CD4-positive, alpha-beta T cell treated with Interleukin-1 beta for 1 hour (primary cell): ENCODE measurements at regions not wholly inside any gene's neighbourhood (a gene's known extent, or its start where the extent isn't known, plus 50 kb on each side); places are given as distances from the start of the nearest gene placed in this dataset.
A peak's percentile ranks its signal among the peaks of the same experiment; 100 is the strongest.

Source experiments
- DNase-seq, 2 donors: peaks; one replicate each; pipeline ENCODE4 v3.0.0-alpha.2; 2020 to 2022

- DNase-seq, result no peak
Measured at GRCh38 chr15:70342554-70343548, 245.1 kb upstream of the TLE3 start.

- no peak for DNase-seq
Measured at GRCh38 chr15:70342141-70342540, 244.4 kb upstream of the TLE3 start.

DNA sequence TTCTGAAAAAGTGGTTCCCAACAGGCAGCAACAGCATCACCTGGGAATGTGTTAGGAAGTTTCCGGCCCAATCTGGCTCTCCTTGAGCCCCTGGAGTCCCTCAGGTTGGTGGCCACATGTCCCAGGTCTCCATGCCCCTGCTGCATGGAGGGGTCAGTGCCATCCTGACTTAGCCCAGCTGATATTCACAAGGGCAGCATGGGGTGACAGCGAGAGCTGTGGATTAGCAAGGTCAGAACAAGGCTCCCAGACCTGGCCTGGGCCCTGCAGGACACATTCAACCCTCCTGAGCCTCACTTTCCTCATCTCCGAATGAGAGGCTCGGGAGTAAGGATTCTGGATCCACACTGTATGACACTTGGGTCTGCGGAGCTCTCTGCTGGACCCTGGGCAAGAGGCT, 243.8 kb upstream of the TLE3 start:
- DNase-seq, result no peak

DNA sequence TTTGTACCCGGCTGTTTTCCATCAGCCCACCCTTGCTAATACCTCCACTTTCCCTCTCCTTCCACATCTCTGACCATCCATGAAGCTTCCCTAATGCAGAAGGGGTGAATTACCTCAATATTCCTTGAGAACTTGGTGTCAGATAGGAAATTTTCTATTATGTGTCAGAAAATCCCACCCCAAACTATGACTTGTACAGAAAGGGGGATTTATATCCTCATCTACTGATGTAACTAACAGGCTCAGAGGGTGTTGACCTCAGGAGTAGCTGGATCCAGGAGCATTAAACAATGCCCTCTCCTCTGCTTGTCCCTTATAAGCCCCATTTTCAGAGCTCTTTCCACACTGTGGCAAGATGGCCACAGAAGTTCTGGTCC, 242.8 kb upstream of the TLE3 start:
- DNase-seq, result no peak

GRCh38 chr15:70339571-70340493, 242.1 kb upstream of the TLE3 start:
- peak in 1 of 2 donors; percentile 19 for DNase-seq

DNA sequence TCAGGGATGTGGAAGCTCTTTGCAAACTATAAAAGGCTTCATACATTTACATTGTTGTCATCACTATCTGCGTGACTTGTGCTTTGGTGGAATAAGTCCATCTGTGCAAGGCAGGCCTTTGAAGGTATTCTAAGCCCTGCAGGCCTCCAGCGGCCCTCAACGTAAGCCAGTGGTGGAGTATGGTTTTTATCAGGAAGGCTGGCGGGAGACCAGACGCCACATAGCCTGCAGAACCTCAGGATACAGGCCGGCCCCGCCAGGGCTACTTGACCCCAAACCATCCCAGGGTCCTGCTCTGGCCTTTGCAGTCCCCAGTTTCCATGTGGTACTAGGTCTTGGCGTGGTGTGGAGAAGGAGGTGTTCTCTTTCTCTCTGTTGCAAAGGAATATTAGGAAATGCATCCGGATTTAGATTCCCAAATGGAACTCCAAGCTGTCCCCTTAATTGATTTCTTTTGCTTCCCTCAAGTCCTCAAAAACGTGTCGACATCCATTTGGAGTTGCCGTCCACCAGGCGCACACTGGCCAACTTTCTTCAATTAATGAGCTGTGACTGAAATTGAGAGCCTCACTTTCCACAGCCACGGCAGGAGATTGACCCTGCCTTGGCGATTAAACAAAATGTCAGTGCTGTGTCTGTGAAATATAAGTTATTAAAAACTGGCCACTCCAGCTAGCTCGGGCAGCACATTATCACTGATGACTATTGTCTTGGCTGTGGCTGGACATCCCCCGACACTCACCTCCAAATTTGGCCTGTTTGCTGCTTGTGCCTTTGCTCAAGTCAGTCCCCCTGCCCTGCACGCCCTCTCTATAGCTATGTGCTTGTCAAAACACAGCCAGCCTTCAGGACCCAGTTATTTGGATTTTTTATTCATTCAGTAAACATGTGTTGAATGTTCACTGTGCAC, 239.8 kb upstream of the TLE3 start:
- no peak for DNase-seq

DNA sequence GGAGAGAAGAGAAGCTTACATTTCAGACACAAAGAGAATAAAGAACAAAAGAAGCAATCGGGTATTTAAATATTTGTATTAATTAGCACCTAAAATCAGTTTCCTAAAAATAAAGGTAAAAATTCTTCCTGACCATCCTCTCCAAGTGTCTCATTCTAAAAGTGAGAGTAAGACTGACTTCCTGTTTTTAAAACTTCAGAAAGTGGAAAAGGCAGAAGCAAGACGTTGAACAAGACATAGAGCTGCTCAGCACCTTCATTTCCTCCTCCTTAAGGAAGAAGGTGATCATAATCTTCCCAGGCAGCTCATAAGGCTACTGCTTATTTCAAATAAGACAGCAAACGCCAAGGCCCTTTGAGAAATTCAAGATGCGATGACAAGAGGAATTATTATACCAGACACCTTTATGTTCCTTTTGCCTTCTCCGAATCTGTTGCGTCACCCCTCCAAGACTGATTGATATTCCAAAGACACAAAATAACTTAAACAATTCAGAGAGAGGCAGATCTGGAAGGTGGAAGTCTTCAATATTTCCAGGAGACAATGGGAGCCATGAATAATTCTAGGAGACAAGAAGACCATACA, 238.8 kb upstream of the TLE3 start:
- DNase-seq, result no peak

- DNase-seq, result no peak
Measured at GRCh38 chr15:70334286-70334685, 236.6 kb upstream of the TLE3 start.

- DNase-seq, result no peak
Measured at GRCh38 chr15:70329179-70329578, 231.5 kb upstream of the TLE3 start.

- no peak for DNase-seq
Measured at GRCh38 chr15:70328679-70329115, 231.0 kb upstream of the TLE3 start.

GRCh38 chr15:70327856-70328678, 230.3 kb upstream of the TLE3 start:
- peak in 1 of 2 donors; percentile 17 for DNase-seq

DNA sequence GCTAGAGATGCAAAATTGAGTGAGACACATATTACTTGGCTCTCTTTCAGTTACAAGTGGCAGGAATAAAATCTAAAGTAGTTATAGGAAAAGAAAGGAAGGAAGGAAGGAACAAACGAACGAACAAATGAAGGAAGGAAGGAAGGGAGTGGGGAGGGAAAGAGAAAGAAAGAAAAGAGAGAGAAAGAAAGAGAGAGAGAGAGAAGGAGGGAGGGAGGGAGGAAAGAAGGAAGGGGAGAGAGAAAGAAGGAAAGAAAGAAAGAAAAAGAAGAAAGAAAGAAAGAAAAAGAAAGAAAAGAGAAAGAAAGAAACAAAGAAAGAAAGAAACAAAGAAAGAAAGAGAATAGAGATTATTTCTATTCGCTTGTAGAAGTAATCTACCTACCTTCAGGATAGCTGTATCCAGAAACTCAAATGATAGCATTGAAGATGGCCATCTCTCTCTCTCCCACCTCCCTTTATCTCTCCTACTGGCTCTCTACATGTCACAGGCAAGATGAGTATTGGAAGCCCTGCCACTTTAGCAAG, 229.7 kb upstream of the TLE3 start:
- DNase-seq, result no peak

GRCh38 chr15:70324001-70324974, 226.6 kb upstream of the TLE3 start:
- DNase-seq, result no peak

GRCh38 chr15:70323111-70323851, 225.6 kb upstream of the TLE3 start:
- DNase-seq, result no peak

- DNase-seq, result no peak
Measured at GRCh38 chr15:70322051-70322668, 224.4 kb upstream of the TLE3 start.

DNA sequence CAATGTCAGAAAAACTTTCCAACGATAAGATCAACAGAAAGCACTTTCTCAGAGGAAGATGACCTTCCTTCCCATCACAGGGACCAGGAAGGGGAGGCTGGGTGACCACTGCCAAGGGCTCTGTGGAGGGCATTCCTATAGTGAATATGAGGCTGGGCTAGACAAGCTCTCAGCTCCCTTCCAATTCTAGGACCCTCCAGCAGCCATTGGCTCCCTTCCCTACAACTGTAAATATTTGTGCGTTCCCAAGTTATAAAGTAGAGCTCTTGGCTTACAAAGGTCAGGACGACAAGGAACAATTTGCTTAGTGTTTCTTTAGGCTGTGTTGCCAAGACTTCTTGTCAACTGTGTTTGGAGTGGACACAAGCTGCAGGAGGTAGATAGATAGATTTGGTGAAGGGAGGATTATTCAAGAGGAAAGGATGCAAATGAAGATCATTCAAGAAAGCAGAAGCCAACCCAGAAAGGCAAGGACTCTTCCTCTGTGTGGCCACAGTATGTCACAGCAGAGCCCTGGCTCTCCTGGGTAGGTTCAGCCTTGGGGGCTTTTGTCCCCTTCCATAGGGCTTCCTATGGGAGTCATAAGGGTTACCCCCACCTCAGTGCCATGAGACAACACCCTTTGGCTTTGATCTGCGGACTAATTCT, 223.6 kb upstream of the TLE3 start:
- DNase-seq, result no peak

DNA sequence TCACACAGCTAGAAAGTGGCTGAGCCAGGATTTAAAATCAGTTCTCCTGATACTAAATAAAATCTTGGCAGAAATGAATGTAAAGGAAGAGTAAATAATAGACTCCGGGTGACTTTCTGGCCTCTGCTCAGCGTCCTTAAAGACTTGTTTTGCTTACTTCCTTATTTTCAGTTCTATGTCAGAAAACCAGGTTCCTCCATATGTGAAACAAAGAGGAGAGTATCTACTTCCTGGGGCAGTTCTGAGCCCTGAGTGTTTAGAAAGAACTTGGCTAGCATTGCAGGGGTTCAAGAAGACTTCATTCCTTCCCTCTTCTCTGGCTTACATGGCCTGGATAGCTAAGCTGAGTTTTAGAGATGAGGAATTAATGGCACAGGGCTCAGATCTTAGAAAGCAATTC, 222.8 kb upstream of the TLE3 start:
- no peak for DNase-seq

DNA sequence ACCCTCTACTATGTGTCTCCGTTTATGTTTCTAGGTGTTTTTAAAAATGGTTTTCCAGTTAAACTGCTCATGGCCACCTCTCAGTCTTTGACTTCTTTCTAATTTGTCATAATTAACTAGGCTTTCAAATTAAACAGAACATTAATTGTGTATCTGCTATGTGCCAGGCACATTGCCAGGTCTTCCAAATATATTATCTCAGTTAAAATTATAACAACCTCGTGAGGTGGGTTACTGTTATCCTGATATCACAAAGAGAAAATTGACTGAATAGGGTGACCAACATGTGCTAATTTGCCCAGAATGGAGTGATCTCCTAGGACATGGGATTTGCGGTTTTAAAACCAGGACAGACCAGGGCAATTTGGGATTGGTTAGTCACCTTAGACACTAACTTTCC, 222.4 kb upstream of the TLE3 start:
- DNase-seq, result no peak
